ENCODE measurements at regions not wholly inside any gene's neighbourhood (a gene's known extent, or its start where the extent isn't known, plus 50 kb on each side); places are given as distances from the start of the nearest gene placed in this dataset.
A peak's percentile ranks its signal among the peaks of the same experiment; 100 is the strongest.
"Not testable (repeated sequence)": the region's sequence is repeated elsewhere in the genome, so short reads cannot be mapped to it uniquely, and the experiment has no call there.

GRCh38 chr12:69028941-69029729 is 96.2 kb upstream of the CPM start:
- no peak for DNase-seq (ENCODE audit: low read depth in 2 of 2)

GRCh38 chr12:69030321-69030720 is 97.3 kb upstream of the CPM start:
- no peak for DNase-seq (ENCODE audit: low read depth in 2 of 2)

- no peak for DNase-seq (ENCODE audit: low read depth in 2 of 2)
Observed at GRCh38 chr12:69036533-69036932, 103.6 kb upstream of the CPM start.

- DNase-seq (ENCODE audit: low read depth in 2 of 2) = no peak
Observed at GRCh38 chr12:69036999-69037398, 104.0 kb upstream of the CPM start.

GRCh38 chr12:69039911-69040310 is 106.9 kb upstream of the CPM start:
- DNase-seq (ENCODE audit: low read depth in 2 of 2) = no peak

- no peak for DNase-seq (ENCODE audit: low read depth in 2 of 2)
Observed at GRCh38 chr12:69042557-69042956, 109.6 kb upstream of the CPM start.

- DNase-seq (ENCODE audit: low read depth in 2 of 2) = no peak
Observed at GRCh38 chr12:69042970-69043369, 110.0 kb upstream of the CPM start.

GRCh38 chr12:69044887-69045286 is 111.9 kb upstream of the CPM start:
- no peak for DNase-seq (ENCODE audit: low read depth in 2 of 2)

GRCh38 chr12:69045430-69045829 is 112.5 kb upstream of the CPM start:
- DNase-seq (ENCODE audit: low read depth in 2 of 2) = no peak

GRCh38 chr12:69046363-69046762 is 113.4 kb upstream of the CPM start:
- no peak for DNase-seq (ENCODE audit: low read depth in 2 of 2)

GRCh38 chr12:69046920-69047319 is 113.9 kb upstream of the CPM start:
- no peak for DNase-seq (ENCODE audit: low read depth in 2 of 2)

GRCh38 chr12:69047990-69048389 is 115.0 kb upstream of the CPM start:
- DNase-seq (ENCODE audit: low read depth in 2 of 2) = no peak

GRCh38 chr12:69049855-69050254 is 116.9 kb upstream of the CPM start:
- DNase-seq (ENCODE audit: low read depth in 2 of 2) = not testable (repeated sequence)

GRCh38 chr12:69052613-69053408 is 119.8 kb upstream of the CPM start:
- peak in 1 of 2 donors; percentile 55 for DNase-seq (ENCODE audit: low read depth in 2 of 2)

- no peak for DNase-seq (ENCODE audit: low read depth in 2 of 2)
Observed at GRCh38 chr12:69054343-69055056, 121.5 kb upstream of the CPM start.

- no peak for DNase-seq (ENCODE audit: low read depth in 2 of 2)
Observed at GRCh38 chr12:69055280-69055679, 122.3 kb upstream of the CPM start.

- DNase-seq (ENCODE audit: low read depth in 2 of 2) = no peak
Observed at GRCh38 chr12:69055706-69056105, 122.7 kb upstream of the CPM start.

GRCh38 chr12:69056743-69057515 is 124.0 kb upstream of the CPM start:
- no peak for DNase-seq (ENCODE audit: low read depth in 2 of 2)

GRCh38 chr12:69057742-69058141 is 124.8 kb upstream of the CPM start:
- no peak for DNase-seq (ENCODE audit: low read depth in 2 of 2)

- peak in 1 of 2 donors; percentile 53 for DNase-seq (ENCODE audit: low read depth in 2 of 2)
Observed at GRCh38 chr12:69059465-69060457, 126.8 kb upstream of the CPM start.
